Stimulated activated CD8-positive, alpha-beta memory T cell treated with anti-CD3 and anti-CD28 coated beads, Interleukin-4, amount 100 ng/mL, for 4 hours (primary cell): ENCODE measurements at regions not wholly inside any gene's neighbourhood (a gene's known extent, or its start where the extent isn't known, plus 50 kb on each side); places are given as distances from the start of the nearest gene placed in this dataset.
"Not testable (repeated sequence)": the region's sequence is repeated elsewhere in the genome, so short reads cannot be mapped to it uniquely, and the experiment has no call there.

ENCODE experiments used
- DNase-seq, 2 donors: peaks; one replicate each; pipeline ENCODE4 v3.0.0-alpha.2; 2020; ENCODE audit warnings: low read depth in 2 of 2, low spot score in 1 of 2

GRCh38 chrX:150118476-150118875 lies 180.2 kb upstream of the EOLA2 start:
- no peak for DNase-seq

GRCh38 chrX:150119323-150119722 lies 181.0 kb upstream of the EOLA2 start:
- no peak for DNase-seq

GRCh38 chrX:150125045-150125444 lies 186.8 kb upstream of the EOLA2 start:
- DNase-seq: not testable (repeated sequence)

- DNase-seq: no peak
Measured at GRCh38 chrX:150127216-150127615, 188.9 kb upstream of the EOLA2 start.

- no peak for DNase-seq
Measured at GRCh38 chrX:150143721-150144440, 205.6 kb upstream of the EOLA2 start.

DNA sequence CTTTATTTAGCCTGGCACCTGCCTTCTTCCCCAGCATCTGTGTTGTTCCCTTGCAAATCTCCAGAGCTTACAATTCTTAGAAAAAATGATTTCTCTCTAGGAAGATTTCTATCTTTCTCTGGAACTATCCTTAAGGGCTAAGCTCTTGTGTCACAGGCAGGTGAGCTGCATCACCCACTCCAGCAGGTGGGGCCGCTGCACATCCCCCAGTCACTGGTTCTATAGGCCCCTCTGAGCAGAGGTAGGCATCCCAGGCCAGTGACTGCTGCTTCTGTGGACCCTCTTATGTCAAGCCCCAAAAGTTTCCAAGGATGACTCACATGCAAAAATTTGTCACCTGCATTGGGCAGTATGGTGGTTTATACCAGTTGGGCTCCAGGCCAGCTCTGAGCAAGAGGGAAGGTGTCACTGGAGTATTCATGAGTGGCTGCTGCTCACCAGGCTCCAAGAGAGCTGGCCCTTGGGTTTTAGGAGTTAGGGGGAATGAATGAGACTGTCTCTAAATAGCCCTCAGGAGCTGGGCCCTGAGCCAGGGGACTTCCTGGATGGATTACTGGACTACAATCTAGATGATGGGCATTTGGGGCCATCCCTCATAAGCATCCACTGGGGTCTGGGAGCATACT lies 208.1 kb upstream of the EOLA2 start:
- DNase-seq: no peak

DNA sequence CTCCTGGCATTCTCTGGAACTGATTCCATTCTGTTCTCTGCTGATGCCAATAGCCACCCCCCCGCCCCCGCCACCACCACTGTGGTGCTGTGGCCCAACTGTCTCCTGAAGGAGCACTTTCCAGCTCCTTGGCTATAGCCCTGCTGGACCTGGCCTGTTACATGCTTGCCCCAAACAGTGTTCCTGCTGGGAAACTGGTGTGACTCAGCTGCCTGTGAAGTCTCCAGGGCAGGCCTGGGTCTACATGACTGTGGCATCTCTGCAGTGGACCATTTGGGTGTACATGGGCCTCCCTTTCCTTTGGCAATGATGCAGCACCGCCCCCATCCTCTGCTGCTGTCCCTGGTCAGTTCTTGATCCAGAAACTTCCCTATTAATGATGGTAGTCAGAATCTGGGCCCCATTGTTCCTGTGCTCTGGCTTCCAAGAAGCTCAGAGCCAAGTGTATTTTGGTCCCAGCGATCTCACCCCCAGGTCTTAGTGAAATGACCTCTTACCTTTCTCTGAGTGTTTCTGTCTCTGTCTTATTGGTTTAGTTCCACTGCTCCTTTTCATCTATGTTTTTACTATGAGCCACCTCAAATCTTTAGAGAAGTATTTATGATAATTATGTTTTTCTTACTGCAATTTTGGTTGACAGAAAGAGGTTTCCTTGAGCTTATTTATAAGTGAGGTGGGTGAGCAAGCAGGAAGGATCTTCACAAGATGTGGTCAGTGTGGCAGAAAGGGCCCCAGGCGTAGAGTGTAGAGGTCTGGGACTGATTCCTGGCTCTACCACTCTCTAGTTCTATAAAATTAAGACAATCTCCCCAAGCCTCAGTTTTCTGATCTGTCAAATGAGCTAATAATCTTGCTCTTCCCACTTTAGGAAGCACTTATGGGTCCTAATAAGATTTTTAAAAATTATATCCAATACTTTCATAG lies 210.7 kb upstream of the EOLA2 start:
- DNase-seq: no peak

DNA sequence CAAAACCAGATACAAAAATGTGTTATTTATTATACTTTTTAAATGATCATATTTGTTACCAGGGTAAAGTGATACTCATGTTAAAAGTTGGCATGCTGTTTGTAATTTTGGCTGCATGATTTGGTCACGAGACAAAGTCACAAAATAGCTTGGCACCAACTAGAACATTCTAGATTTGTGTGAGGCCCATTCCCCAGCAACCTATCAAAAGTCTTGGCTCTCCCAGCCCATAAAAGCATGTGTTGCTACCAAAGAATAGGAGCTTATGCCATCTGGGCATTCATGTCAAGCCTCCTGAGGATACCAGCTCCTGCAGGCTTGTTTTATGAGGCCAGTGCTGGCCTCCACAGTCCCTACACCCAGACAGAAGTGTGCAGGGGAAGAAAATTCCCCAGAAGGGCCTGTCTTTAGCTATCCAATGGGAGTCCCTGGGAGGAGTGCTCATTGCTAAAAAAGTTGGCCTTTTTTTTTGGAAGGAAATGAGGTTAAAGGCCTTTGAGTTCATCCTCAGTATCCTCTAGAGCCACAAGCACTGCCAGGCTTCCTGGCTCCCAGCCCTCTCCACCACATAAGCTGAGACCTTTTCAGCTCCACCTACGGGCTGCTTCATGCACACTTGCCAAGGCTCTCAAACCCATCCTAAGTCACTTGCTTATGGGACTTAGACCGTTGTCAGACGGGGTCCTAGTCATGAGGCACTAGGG lies 211.9 kb upstream of the EOLA2 start:
- no peak for DNase-seq

- no peak for DNase-seq
Measured at GRCh38 chrX:150150780-150151125, 212.4 kb upstream of the MAMLD1 start.

- DNase-seq: no peak
Measured at GRCh38 chrX:150152036-150152435, 211.1 kb upstream of the MAMLD1 start.

DNA sequence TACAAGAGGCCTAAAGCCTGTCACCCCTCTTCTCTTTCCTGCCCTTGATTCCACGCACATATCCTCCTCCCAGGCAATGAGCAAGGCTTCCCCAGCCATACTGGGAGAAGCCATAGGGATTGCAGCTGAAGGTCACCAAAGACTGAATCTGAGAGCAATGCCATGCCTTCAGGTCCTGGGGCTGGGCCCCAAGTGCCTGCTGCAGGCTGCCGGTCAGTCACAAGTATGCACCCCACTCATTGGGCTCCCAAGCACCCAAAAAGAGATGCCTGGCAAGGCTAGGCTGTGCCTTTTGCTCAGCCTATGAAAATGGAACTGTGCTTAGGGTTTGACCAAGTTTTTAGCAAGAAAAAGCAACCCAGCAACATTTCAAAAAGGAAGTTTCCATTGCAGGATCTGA lies 210.6 kb upstream of the MAMLD1 start:
- no peak for DNase-seq

DNA sequence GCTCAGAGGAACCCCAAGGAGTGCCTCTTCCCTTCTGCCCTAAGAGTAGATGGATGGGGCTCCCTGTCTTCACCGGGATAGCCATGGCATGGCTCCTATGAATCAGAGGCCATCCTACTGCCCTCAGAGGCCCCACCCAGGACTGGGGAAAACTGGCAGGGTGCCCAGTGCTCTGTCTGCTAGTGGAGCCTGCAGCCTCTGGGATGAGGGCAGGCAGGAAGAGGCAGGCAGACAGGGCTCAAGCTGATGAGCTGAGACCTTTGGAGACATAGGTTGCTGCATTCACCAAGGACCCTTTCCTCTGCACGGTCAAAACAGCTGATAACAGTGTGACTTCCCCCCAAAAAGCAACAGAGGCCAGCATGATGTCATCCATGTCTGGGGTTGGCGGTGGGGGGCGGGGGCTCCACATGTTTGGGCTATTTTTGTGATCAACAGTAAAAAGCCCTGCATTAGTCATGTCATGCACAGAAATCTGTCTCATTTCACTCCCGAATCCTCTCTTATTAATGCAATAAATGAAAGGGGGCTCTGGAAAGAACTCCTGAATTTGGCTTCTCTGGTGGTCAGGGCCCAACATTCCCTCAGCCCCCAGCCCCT lies 207.6 kb upstream of the MAMLD1 start:
- no peak for DNase-seq

- no peak for DNase-seq
Measured at GRCh38 chrX:150156615-150157014, 206.5 kb upstream of the MAMLD1 start.

DNA sequence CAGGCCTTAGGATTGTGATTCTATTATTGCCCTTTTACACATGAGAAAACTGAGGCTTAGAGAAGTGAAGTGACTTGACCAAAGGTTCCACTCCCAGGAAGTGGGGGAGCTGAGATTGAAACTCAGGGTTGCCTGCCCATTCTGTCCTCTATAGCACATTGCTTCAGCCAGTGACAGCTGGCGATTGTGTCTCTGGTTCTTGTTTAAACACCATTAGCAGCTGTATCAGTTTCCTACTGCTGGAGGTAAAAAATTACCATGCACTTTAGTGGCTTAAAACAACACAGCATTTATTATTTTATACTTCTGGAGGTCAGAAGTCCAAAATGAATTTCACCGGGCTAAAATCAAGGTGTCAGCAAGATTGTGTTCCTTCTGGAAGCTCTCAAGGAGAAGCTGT lies 205.8 kb upstream of the MAMLD1 start:
- DNase-seq: no peak

DNA sequence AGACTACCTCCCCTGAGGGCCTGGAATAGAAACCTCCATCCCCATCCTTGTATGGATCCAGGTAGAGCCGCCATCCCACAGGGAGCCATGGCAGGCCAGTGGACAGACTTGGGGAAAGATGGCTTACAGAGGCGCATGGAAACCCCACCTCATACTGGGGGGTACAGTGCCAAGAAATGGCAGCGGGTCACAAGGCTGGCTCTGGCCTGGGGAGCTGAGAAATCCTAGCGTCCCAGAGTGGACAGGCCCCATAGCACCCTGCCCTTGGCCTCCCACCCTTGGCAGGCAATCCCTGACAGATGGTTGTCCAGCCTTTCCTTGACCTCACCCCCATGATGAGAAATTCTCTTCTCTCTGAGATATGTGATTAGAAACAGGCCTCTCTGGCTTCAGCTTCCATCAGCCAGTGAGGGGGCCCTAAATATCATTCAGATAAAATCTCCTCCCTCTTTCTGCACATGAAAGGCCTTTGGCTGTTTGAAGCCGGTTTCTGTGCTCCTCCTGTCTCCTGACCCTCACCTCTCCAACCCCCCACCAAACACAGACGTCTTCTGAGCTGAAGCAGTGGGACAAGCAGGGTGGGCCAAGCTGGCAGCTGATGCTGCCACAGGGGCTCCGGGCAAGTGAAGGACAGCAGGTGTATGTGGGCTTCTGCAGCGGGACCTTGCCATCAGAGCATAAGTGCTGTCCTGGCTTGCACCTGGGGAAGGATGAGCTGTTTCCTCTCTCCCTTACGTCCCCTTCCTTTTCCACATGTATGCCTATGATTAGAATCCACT lies 204.4 kb upstream of the MAMLD1 start:
- DNase-seq: no peak

- DNase-seq: no peak
Measured at GRCh38 chrX:150159537-150159936, 203.6 kb upstream of the MAMLD1 start.

DNA sequence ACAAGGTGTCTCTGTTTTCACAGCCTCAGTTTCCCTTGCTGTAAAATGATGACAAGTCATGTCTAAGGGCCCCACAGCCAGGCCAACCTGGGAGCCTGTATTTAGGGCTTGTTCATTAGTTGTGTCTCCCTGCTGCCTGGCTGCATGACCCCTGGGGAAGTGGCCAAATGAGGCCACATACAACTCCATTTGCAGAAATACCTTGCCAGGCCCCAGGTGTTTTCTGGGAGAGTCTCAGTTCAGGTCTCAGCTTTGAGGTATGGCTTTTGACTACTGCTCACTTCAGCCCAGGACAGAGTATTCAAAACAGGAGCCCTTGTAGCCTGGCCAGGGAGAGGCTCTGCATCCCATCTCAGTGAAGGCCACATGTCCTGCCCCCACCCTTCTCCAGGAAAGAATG lies 202.5 kb upstream of the MAMLD1 start:
- DNase-seq: no peak

- DNase-seq: no peak
Measured at GRCh38 chrX:150161193-150161592, 201.9 kb upstream of the MAMLD1 start.

DNA sequence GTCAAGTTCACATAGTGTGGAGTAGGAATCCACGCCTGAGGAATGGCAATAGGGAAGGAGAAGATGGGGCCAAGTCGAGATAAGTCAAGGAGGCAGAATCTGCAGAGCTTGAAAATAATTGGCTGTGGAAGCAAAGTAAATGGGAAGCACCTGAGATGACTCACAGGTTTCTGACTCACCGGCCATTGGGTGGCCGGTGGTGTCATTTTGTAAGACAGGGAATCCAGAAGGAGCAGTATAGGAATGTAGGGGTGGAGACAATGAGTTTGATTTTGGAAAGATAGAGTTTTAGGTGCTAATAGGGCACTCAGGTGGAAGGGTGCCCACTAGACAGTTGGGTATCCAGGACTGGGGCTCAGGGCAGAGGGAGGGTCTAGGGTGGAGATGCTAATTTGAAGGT lies 201.0 kb upstream of the MAMLD1 start:
- no peak for DNase-seq

DNA sequence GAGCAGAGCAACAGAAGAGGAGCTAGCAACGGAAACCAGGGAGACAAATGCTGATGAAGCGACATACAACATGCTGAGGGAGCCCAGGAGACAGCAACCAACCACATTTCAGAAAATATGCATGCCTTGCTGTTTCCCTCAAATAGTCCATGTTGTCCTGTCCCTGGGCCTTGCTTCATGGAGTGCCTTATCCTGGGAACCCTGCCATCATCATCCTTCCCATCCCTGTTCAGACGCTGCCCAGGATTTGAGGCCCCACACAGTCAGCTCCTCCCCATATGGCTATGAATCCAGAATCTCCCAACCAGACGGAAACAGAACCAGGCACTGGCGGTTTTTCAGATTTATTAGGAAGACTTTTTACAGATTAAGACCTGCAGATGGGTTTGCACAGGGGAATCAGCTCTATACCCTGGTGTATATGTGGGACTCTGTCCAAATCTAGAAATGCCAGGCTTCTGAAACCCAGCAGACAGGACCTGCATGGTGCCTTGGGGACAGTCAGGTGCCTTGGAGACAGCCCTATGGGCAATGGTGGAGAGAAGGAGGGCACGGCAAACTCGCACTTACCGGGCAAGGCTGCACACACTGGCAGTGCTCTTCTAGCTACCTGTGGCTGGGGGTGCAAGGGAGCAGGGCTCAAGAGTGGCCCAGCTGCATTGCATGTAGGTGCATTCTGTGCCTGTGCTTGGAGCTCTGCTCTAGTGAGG lies 199.7 kb upstream of the MAMLD1 start:
- DNase-seq: no peak
